SU-DHL-6 (cell line): ENCODE measurements at regions not wholly inside any gene's neighbourhood (a gene's known extent, or its start where the extent isn't known, plus 50 kb on each side); places are given as distances from the start of the nearest gene placed in this dataset.

Source experiments
- H2AFZ ChIP-seq: fragments of 200-600 bp; sonication (generic); 2 replicates; pipeline ENCODE4 v1.6.1; 2014; ENCODE audit warnings: low read depth, mild to moderate bottlenecking, moderate library complexity, mixed read lengths, antibody characterized with exemption, low read length; ENCODE audit not compliant: severe bottlenecking
- H3F3A ChIP-seq: fragments of 200-600 bp; shearing (Covaris generic); 2 replicates; pipeline ENCODE4 v1.6.0; 2016; ENCODE audit warnings: antibody characterized with exemption, mild to moderate bottlenecking; ENCODE audit not compliant: insufficient read depth
- H3K27ac ChIP-seq: fragments of 200-600 bp; sonication (generic); 2 replicates; pipeline ENCODE4 v1.5.1; 2016; ENCODE audit warnings: low read depth, mild to moderate bottlenecking, low read length, moderate library complexity, mixed read lengths
- H3K27me3 ChIP-seq: fragments of 200-600 bp; sonication (generic), shearing (Covaris generic); 2 replicates; pipeline ENCODE4 v1.6.0; 2014; ENCODE audit warnings: mild to moderate bottlenecking, low read length
- H3K36me3 ChIP-seq: fragments of 200-600 bp; sonication (generic); 2 replicates; pipeline ENCODE4 v1.6.1; 2014; ENCODE audit warnings: mild to moderate bottlenecking, low read length, mixed read lengths
- H3K4me2 ChIP-seq: fragments of 300-600, 200-600 bp; shearing (Covaris generic), sonication (generic); 2 replicates; pipeline ENCODE4 v1.6.0; 2014; ENCODE audit warnings: low read length, low read depth, mild to moderate bottlenecking; ENCODE audit not compliant: poor library complexity, severe bottlenecking
- H3K4me3 ChIP-seq: fragments of 200-600 bp; sonication (generic); 2 replicates; pipeline ENCODE4 v1.5.1; 2014; ENCODE audit warnings: antibody characterized with exemption, low read length, mild to moderate bottlenecking, mixed read lengths; ENCODE audit not compliant: insufficient read depth, poor library complexity, severe bottlenecking
- H3K79me2 ChIP-seq: fragments of 200-600 bp; sonication (generic); 2 replicates; pipeline ENCODE4 v1.6.1; 2014; ENCODE audit warnings: mild to moderate bottlenecking, low read length, moderate library complexity; ENCODE audit not compliant: insufficient read depth
- H3K9ac ChIP-seq: fragments of 200-600 bp; sonication (generic); 2 replicates; pipeline ENCODE4 v1.7.0; 2014; ENCODE audit warnings: mild to moderate bottlenecking, low read length
- H3K9me2 ChIP-seq: fragments of 200-600 bp; sonication (generic); replicated peaks from 2 replicates; pipeline ENCODE4 v1.6.1; 2014; ENCODE audit warnings: low read length; ENCODE audit not compliant: insufficient read depth
- H3K9me3 ChIP-seq: fragments of 200-600 bp; sonication (generic); 2 replicates; pipeline ENCODE4 v1.6.1; 2014; ENCODE audit warnings: low read length, mixed read lengths; ENCODE audit not compliant: insufficient read depth
- H4K20me1 ChIP-seq: fragments of 200-600 bp; sonication (generic); 2 replicates; pipeline ENCODE4 v1.6.1; 2014; ENCODE audit warnings: low read depth, mild to moderate bottlenecking, antibody characterized with exemption, low read length, moderate library complexity, mixed read lengths
- EZH2phosphoT487 ChIP-seq: fragments of 200-600 bp; sonication (generic), shearing (Covaris generic); conservative IDR thresholded peaks from 2 replicates; pipeline ENCODE4 v1.6.1; 2018; ENCODE audit warnings: mild to moderate bottlenecking, antibody characterized with exemption, low read length, moderate library complexity, mixed read lengths
- TF ChIP-seq, protein P1 (sequence below): fragments of 200-600 bp; sonication (generic); IDR thresholded peaks from one replicate; pipeline ENCODE4 v1.5.1; 2017; ENCODE audit warnings: antibody characterized with exemption, mild to moderate bottlenecking, low read length, moderate library complexity; ENCODE audit not compliant: insufficient read depth, poor library complexity, severe bottlenecking

DNA sequence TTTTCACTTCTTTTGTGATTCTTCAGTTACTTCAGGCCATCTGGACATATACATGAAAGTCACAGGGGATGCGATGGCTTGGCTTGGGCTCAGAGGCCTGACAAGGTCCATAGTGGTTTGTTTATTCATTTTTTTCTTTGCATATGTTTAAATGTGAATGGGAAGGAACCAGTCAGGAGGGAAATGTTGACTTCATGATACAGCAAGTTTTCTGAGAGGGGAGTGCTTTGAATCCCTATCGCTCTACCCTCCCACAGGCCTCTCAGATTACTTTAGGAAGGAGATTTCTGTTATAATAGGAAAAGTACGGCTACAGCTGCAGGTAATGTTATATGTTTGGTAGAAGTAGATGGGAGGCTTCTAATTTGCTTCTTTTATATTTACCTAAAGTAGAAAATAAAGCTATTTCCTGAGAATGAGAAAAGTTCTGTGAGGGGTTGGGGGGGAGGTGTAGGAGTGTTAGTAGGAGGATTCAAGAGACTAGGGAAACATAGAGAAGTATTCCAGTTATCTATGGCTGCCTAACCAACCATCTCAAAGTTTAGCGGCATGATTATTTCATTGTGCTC lies 322.9 kb downstream of the RAPGEF2 start:
- no peak overlapping the region for H3K27ac ChIP-seq
- H4K20me1 ChIP-seq = no peaks in the 10 kb centered on the region
- no peak overlapping the region for H2AFZ ChIP-seq
- H3K27me3 ChIP-seq = no peaks in the 10 kb centered on the region
- H3K4me2 ChIP-seq = no peak overlapping the region
- H3K4me3 ChIP-seq = no peak overlapping the region
- no peak overlapping the region for H3K9ac ChIP-seq
- no peaks in the 10 kb centered on the region for H3K79me2 ChIP-seq
- no peak for TF ChIP-seq EZH2phosphoT487
- TF ChIP-seq, protein P1, sequence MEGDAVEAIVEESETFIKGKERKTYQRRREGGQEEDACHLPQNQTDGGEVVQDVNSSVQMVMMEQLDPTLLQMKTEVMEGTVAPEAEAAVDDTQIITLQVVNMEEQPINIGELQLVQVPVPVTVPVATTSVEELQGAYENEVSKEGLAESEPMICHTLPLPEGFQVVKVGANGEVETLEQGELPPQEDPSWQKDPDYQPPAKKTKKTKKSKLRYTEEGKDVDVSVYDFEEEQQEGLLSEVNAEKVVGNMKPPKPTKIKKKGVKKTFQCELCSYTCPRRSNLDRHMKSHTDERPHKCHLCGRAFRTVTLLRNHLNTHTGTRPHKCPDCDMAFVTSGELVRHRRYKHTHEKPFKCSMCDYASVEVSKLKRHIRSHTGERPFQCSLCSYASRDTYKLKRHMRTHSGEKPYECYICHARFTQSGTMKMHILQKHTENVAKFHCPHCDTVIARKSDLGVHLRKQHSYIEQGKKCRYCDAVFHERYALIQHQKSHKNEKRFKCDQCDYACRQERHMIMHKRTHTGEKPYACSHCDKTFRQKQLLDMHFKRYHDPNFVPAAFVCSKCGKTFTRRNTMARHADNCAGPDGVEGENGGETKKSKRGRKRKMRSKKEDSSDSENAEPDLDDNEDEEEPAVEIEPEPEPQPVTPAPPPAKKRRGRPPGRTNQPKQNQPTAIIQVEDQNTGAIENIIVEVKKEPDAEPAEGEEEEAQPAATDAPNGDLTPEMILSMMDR = no peak
- H3K36me3 ChIP-seq = no peaks in the 10 kb centered on the region
- no peaks in the 10 kb centered on the region for H3K9me2 ChIP-seq
- H3F3A ChIP-seq = no peaks in the 10 kb centered on the region
- H3K9me3 ChIP-seq = no peaks in the 10 kb centered on the region

DNA sequence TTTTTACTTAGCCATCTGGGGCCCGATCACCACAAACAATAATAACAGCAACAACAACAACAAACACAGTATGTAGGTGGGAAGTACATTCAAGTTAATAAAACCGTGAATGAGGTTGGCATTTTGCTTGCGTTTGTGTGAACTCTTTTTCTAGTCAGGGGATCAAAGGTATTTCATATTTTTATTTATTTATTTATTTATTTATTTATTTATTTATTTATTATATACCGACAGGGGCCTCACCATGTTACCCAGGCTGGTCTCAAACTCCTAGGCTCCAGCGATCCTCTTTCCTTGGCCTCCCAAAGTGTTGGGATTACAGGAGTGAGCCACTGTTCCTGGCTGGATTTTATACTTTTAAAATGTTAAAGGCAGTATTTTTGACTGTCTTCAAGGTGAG lies 325.4 kb downstream of the RAPGEF2 start:
- no peak overlapping the region for H3K4me2 ChIP-seq
- H3K9me3 ChIP-seq = no peaks in the 10 kb centered on the region
- no peak for TF ChIP-seq EZH2phosphoT487
- TF ChIP-seq, protein P1 = no peak
- no peaks in the 10 kb centered on the region for H3K36me3 ChIP-seq
- H3K79me2 ChIP-seq = no peaks in the 10 kb centered on the region
- H2AFZ ChIP-seq = no peak overlapping the region
- H3K27me3 ChIP-seq = no peaks in the 10 kb centered on the region
- H3K9ac ChIP-seq = no peak overlapping the region
- H3K9me2 ChIP-seq = no peaks in the 10 kb centered on the region
- no peak overlapping the region for H3K4me3 ChIP-seq
- H3F3A ChIP-seq = no peaks in the 10 kb centered on the region
- no peaks in the 10 kb centered on the region for H4K20me1 ChIP-seq
- H3K27ac ChIP-seq = no peak overlapping the region

DNA sequence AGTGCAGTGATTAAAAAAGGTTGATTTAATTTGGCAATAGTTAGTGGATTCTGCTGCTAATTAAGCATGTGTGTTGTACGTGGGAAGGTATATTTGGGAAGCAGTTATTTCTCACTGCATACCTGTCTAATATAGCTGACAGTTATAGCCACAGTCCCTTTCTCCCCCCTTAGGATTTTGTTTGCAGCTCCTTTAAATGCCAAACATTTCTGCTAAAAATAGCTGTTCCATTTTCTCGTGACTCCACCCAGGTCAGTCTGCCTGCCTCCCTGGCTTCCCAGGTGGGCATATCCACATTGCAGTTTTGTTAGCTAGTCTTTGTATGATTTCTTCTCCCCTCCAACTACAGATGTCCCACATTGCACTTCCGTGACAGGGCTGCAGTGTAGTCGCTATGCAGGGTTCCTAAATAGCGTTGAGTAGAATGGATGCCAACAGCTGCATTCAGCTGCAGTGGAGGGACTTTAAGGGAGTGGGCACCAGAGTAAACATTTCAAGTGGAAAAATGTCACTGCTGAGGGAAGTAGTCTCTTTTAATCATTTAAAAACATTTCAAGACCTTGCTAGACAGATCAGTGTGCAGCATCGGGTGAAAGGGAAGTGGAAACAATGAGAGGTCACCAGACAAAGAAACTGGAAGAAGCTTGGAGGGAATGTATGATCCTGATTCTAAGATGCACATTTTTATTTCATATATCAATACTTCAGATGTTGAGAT lies 326.3 kb downstream of the RAPGEF2 start:
- Histone ChIP-seq H3K27ac (no peak overlapping the region), H3K4me2 (no peak overlapping the region)
- TF ChIP-seq, protein P1 = no peak
- TF ChIP-seq EZH2phosphoT487 = no peak

More for the DNA sequence above, 326.3 kb downstream of the RAPGEF2 start:
- H3K9me3 ChIP-seq = no peaks in the 10 kb centered on the region
- H3F3A ChIP-seq = no peaks in the 10 kb centered on the region
- no peaks in the 10 kb centered on the region for H3K36me3 ChIP-seq
- no peaks in the 10 kb centered on the region for H4K20me1 ChIP-seq
- no peak overlapping the region for H2AFZ ChIP-seq
- H3K27me3 ChIP-seq = no peaks in the 10 kb centered on the region
- no peaks in the 10 kb centered on the region for H3K9me2 ChIP-seq
- no peak overlapping the region for H3K9ac ChIP-seq
- H3K79me2 ChIP-seq = no peaks in the 10 kb centered on the region
- H3K4me3 ChIP-seq = no peak overlapping the region
